ENCODE measurements at regions not wholly inside any gene's neighbourhood (a gene's known extent, or its start where the extent isn't known, plus 50 kb on each side); places are given as distances from the start of the nearest gene placed in this dataset.
"Not testable (repeated sequence)": the region's sequence is repeated elsewhere in the genome, so short reads cannot be mapped to it uniquely, and the experiment has no call there.

GRCh38 chr13:61277586-61278276 is 137.9 kb downstream of the PCDH20 start:
- no peak for DNase-seq (ENCODE audit: low read depth)
- no peak overlapping the region for H3K4me3 ChIP-seq (ENCODE audit: low read depth, low read length)
- TF ChIP-seq CTCF (conservative IDR thresholded peaks at IDR 0.05; ENCODE audit: low read depth, low read length), result no peak

GRCh38 chr13:61277088-61277487 is 138.6 kb downstream of the PCDH20 start:
- TF ChIP-seq CTCF (conservative IDR thresholded peaks at IDR 0.05; ENCODE audit: low read depth, low read length), result no peak
- no peak overlapping the region for H3K4me3 ChIP-seq (ENCODE audit: low read depth, low read length)
- no peak for DNase-seq (ENCODE audit: low read depth)

- no peak for TF ChIP-seq CTCF (conservative IDR thresholded peaks at IDR 0.05; ENCODE audit: low read depth, low read length)
- no peak for DNase-seq (ENCODE audit: low read depth)
- H3K4me3 ChIP-seq (ENCODE audit: low read depth, low read length), result no peak overlapping the region
Observed at GRCh38 chr13:61276401-61276800, 139.2 kb downstream of the PCDH20 start.

GRCh38 chr13:61275736-61276135 is 139.9 kb downstream of the PCDH20 start:
- DNase-seq (ENCODE audit: low read depth), result no peak
- no peak for TF ChIP-seq CTCF (conservative IDR thresholded peaks at IDR 0.05; ENCODE audit: low read depth, low read length)
- no peak overlapping the region for H3K4me3 ChIP-seq (ENCODE audit: low read depth, low read length)

- H3K4me3 ChIP-seq (ENCODE audit: low read depth, low read length), result no peak overlapping the region
- DNase-seq (ENCODE audit: low read depth), result no peak
- TF ChIP-seq CTCF (conservative IDR thresholded peaks at IDR 0.05; ENCODE audit: low read depth, low read length), result no peak
Observed at GRCh38 chr13:61275251-61275650, 140.4 kb downstream of the PCDH20 start.

- DNase-seq (ENCODE audit: low read depth); H3K4me3 ChIP-seq (ENCODE audit: low read depth, low read length): not testable (repeated sequence)
Observed at GRCh38 chr13:61266896-61267295, 148.8 kb downstream of the PCDH20 start.

GRCh38 chr13:61261746-61262472 is 153.7 kb downstream of the PCDH20 start:
- no peak for DNase-seq (ENCODE audit: low read depth)
- no peak for TF ChIP-seq CTCF (conservative IDR thresholded peaks at IDR 0.05; ENCODE audit: low read depth, low read length)

More at GRCh38 chr13:61261746-61262472, 153.7 kb downstream of the PCDH20 start:
- H3K4me3 ChIP-seq (ENCODE audit: low read depth, low read length), result no peak overlapping the region

Data from choroid plexus epithelial cell (primary cell).